WTC11 (cell line): ENCODE measurements at regions not wholly inside any gene's neighbourhood (a gene's known extent, or its start where the extent isn't known, plus 50 kb on each side); places are given as distances from the start of the nearest gene placed in this dataset.

ENCODE experiments used
- ATAC-seq: fragments of 200-7000 bp; cut with Tn5 transposase; 2 replicates; pipeline ENCODE4 v1.10.0; 2021; ENCODE audit warnings: mild to moderate bottlenecking, moderate library complexity
- CTCF ChIA-PET: fragments of 300-600 bp; sonication (Branson Sonifier 250); formaldehyde crosslinking; loops from one replicate; lab custom pipeline; 2021; ENCODE audit warnings: antibody characterized with exemption; lab: Charles Lee
- POLR2A ChIA-PET: fragments of 350-600 bp; sonication (Branson Sonifier 250); formaldehyde crosslinking; loops from one replicate; lab custom pipeline; 2021; ENCODE audit warnings: antibody characterized with exemption; lab: Charles Lee
- DNase-seq: peaks from one replicate; pipeline ENCODE4 v3.0.0; 2021; ENCODE audit warnings: low spot score
- H3K27ac Mint-ChIP-seq: 2 replicates; pipeline ENCODE4 v1.8.0; 2021; ENCODE audit warnings: mixed read lengths
- H3K27me3 Mint-ChIP-seq: 2 replicates; pipeline ENCODE4 v1.8.0; 2021; ENCODE audit warnings: low read depth, mild to moderate bottlenecking, moderate library complexity, mixed read lengths
- H3K36me3 Mint-ChIP-seq: 2 replicates; pipeline ENCODE4 v1.8.0; 2021; ENCODE audit warnings: mixed read lengths
- H3K4me1 Mint-ChIP-seq: 2 replicates; pipeline ENCODE4 v1.8.0; 2022; ENCODE audit warnings: mixed read lengths
- H3K4me3 Mint-ChIP-seq: 2 replicates; pipeline ENCODE4 v1.8.0; 2021; ENCODE audit warnings: mild to moderate bottlenecking, moderate library complexity, mixed read lengths
- H3K9me3 Mint-ChIP-seq: 2 replicates; pipeline ENCODE4 v1.8.0; 2021; ENCODE audit warnings: mixed read lengths
- AFF4 ChIP-seq: sonication (generic); formaldehyde crosslinking; IDR thresholded peaks from 2 replicates; pipeline ENCODE4 v1.8.1; 2023; ENCODE audit warnings: mild to moderate bottlenecking, missing genetic modification reagents, borderline replicate concordance
- ARID4B ChIP-seq: sonication (generic); formaldehyde crosslinking; IDR thresholded peaks from 2 replicates; pipeline ENCODE4 v1.8.0; 2023; ENCODE audit warnings: missing genetic modification reagents, mild to moderate bottlenecking, borderline replicate concordance
- ATF6 ChIP-seq: sonication (generic); formaldehyde crosslinking; IDR thresholded peaks from 2 replicates; pipeline ENCODE4 v1.8.1; 2023; ENCODE audit warnings: mild to moderate bottlenecking, missing genetic modification reagents
- CBFB ChIP-seq: sonication (generic); formaldehyde crosslinking; IDR thresholded peaks from 2 replicates; pipeline ENCODE4 v1.8.1; 2022; ENCODE audit warnings: mild to moderate bottlenecking, low read depth, missing genetic modification reagents
- E2F5 ChIP-seq: sonication (generic); formaldehyde crosslinking; IDR thresholded peaks from 2 replicates; pipeline ENCODE4 v1.8.1; 2022; ENCODE audit warnings: mild to moderate bottlenecking, moderate library complexity, missing genetic modification reagents
- FOXP1 ChIP-seq: sonication (generic); formaldehyde crosslinking; IDR thresholded peaks from 2 replicates; pipeline ENCODE4 v1.8.0; 2022; ENCODE audit warnings: missing genetic modification reagents, mild to moderate bottlenecking, moderate library complexity, borderline replicate concordance
- IRF2 ChIP-seq: sonication (generic); formaldehyde crosslinking; IDR thresholded peaks from 2 replicates; pipeline ENCODE4 v1.8.0; 2022; ENCODE audit warnings: low read depth, missing genetic modification reagents, borderline replicate concordance
- MXD4 ChIP-seq: fragments of 250-450 bp; sonication (Bioruptor Pico); IDR thresholded peaks from 2 replicates; pipeline ENCODE4 v1.8.0; 2021; ENCODE audit warnings: mild to moderate bottlenecking, moderate library complexity, borderline replicate concordance
- NFATC4 ChIP-seq: fragments of 250-450 bp; sonication (Bioruptor Pico); IDR thresholded peaks from 2 replicates; pipeline ENCODE4 v1.9.0; 2021; ENCODE audit warnings: mild to moderate bottlenecking
- NFYB ChIP-seq: sonication (generic); formaldehyde crosslinking; conservative IDR thresholded peaks from 2 replicates; pipeline ENCODE4 v1.8.0; 2022; ENCODE audit warnings: low read depth, missing genetic modification reagents
- NR3C1 ChIP-seq: sonication (generic); formaldehyde crosslinking; conservative IDR thresholded peaks from 2 replicates; pipeline ENCODE4 v1.8.1; 2023; ENCODE audit warnings: low read depth, mild to moderate bottlenecking, missing genetic modification reagents
- RELA ChIP-seq: sonication (generic); formaldehyde crosslinking; IDR thresholded peaks from 2 replicates; pipeline ENCODE4 v1.8.1; 2022; ENCODE audit warnings: missing genetic modification reagents, mild to moderate bottlenecking, borderline replicate concordance
- RORB ChIP-seq: fragments of 250-450 bp; sonication (Bioruptor Pico); IDR thresholded peaks from 2 replicates; pipeline ENCODE4 v1.9.0; 2021; ENCODE audit warnings: mild to moderate bottlenecking
- ZNF121 ChIP-seq: sonication (generic); formaldehyde crosslinking; IDR thresholded peaks from 2 replicates; pipeline ENCODE4 v1.8.0; 2023; ENCODE audit warnings: missing genetic modification reagents
- ZNF138 ChIP-seq: sonication (generic); formaldehyde crosslinking; conservative IDR thresholded peaks from 2 replicates; pipeline ENCODE4 v1.8.1; 2022; ENCODE audit warnings: mild to moderate bottlenecking, moderate library complexity, missing genetic modification reagents
- ZNF219 ChIP-seq: sonication (generic); formaldehyde crosslinking; IDR thresholded peaks from 2 replicates; pipeline ENCODE4 v1.8.0; 2023; ENCODE audit warnings: missing genetic modification reagents, mild to moderate bottlenecking, borderline replicate concordance
- ZNF232 ChIP-seq: sonication (generic); formaldehyde crosslinking; IDR thresholded peaks from 2 replicates; pipeline ENCODE4 v1.8.0; 2022; ENCODE audit warnings: mild to moderate bottlenecking, missing genetic modification reagents
- ZNF416 ChIP-seq: fragments of 250-450 bp; sonication (Bioruptor Pico); IDR thresholded peaks from 2 replicates; pipeline ENCODE4 v1.9.0; 2021; ENCODE audit warnings: mild to moderate bottlenecking, inconsistent platforms
- ZSCAN18 ChIP-seq: fragments of 250-450 bp; sonication (Bioruptor Pico); IDR thresholded peaks from 2 replicates; pipeline ENCODE4 v2.1.2; 2022; ENCODE audit warnings: mild to moderate bottlenecking, moderate library complexity

GRCh38 chr4:174056959-174057358 is 226.5 kb downstream of the FBXO8 start:
- TF ChIP-seq ARID4B (CRISPR knock-in tag): no peak
- no peak for TF ChIP-seq MXD4
- TF ChIP-seq NFYB (CRISPR knock-in tag): no peak
- TF ChIP-seq NFATC4: no peak
- no peak for TF ChIP-seq ZNF416 (CRISPR knock-in tag)
- no peak for TF ChIP-seq ZNF219
- TF ChIP-seq CBFB (CRISPR knock-in tag): no peak
- TF ChIP-seq E2F5: no peak
- no peak for TF ChIP-seq RELA (CRISPR knock-in tag)
- no peak for TF ChIP-seq ZNF121 (CRISPR knock-in tag)
- TF ChIP-seq ZNF232 (CRISPR knock-in tag): no peak
- no peak for TF ChIP-seq ATF6 (CRISPR knock-in tag)
- no peak for TF ChIP-seq ZSCAN18
- TF ChIP-seq AFF4 (CRISPR knock-in tag): no peak
- no peak for TF ChIP-seq IRF2
- no peak for TF ChIP-seq ZNF138 (CRISPR knock-in tag)
- no peak for TF ChIP-seq FOXP1 (CRISPR knock-in tag)
- TF ChIP-seq NR3C1 (CRISPR knock-in tag): no peak
- no peak for TF ChIP-seq RORB (CRISPR knock-in tag)
- no peak overlapping the region for H3K27ac Mint-ChIP-seq
- H3K4me1 Mint-ChIP-seq: 0 out of 2 replicates have a peak, but pooled peaks cover 6% of the 10 kb centered on the region
- H3K36me3 Mint-ChIP-seq: 0 out of 2 replicates have a peak, but pooled peaks cover 4% of the 10 kb centered on the region
- POLR2A ChIA-PET: no interaction called here
- ATAC-seq (no peak), DNase-seq (no peak)
- CTCF ChIA-PET: no interaction called here
- no peak overlapping the region for H3K4me3 Mint-ChIP-seq
- no peaks in the 10 kb centered on the region for H3K27me3 Mint-ChIP-seq
- H3K9me3 Mint-ChIP-seq: peaks cover 44% of the 10 kb centered on the region
